ENCODE measurements at regions not wholly inside any gene's neighbourhood (a gene's known extent, or its start where the extent isn't known, plus 50 kb on each side); places are given as distances from the start of the nearest gene placed in this dataset.

DNA sequence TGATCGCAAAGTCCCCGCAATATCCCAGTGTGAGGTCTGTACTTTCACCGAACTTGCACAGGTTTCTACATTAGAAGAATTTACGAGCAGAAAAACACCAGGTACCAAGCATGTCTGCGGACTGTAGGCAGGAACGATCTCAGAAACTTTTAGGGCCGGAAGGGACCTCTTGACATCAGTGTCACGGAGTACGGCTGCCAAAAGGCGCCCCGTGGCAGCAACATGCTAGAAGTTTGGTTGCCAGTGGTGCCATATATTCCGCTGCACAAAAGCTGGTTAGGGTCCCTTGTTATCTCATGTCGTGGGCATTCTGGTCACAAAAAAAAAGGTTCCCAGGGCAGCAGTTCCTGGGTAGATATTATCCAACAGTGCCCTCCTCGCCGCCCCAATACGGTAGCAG lies 61.0 kb upstream of the DCAF8L1 start:
- no peaks in the 10 kb centered on the region; the same call in 1 of the 2 replicates for H3K27me3 ChIP-seq (ENCODE audit: control insufficient read depth, insufficient read depth, low read length)
- H3K9ac ChIP-seq (ENCODE audit: low read length) = no peak overlapping the region
- no peaks in the 10 kb centered on the region for H3K36me3 ChIP-seq (ENCODE audit: control insufficient read depth, insufficient read depth, low read length)
- H3K9me3 ChIP-seq (ENCODE audit: control insufficient read depth, insufficient read depth, low read depth, low read length) = no peaks in the 10 kb centered on the region
- H3K4me3 ChIP-seq (ENCODE audit: low read depth, low read length) = no peak overlapping the region
- no peaks in the 10 kb centered on the region for H3K4me1 ChIP-seq (ENCODE audit: control insufficient read depth, insufficient read depth, low read length)
- H3K27ac ChIP-seq (ENCODE audit: low read depth, low read length) = no peak overlapping the region

DNA sequence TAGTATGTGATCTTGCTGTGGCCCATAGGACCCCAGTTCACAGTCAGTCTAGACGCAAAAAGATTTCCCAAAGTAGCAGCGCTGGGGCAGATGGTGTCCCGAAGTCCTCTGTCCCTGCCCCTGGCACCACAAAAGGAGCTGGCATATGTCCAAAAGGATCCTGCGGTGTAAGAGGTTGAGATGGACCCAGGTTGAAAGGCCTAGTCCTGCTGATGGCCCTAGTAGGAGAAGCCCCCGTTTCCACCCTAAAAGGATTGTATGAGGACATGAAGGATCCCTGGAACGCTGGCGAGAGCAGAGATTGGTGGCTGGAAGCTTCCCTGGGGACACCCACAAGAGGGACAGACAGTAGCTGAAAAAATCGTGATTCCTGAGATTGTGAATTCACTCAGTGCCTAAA lies 58.0 kb upstream of the DCAF8L1 start:
- Histone ChIP-seq H3K4me1 (ENCODE audit: control insufficient read depth, insufficient read depth, low read length) (no peaks in the 10 kb centered on the region), H3K27ac (ENCODE audit: low read depth, low read length) (no peak overlapping the region), H3K36me3 (ENCODE audit: control insufficient read depth, insufficient read depth, low read length) (no peaks in the 10 kb centered on the region), H3K27me3 (ENCODE audit: control insufficient read depth, insufficient read depth, low read length) (peaks cover 2% of the 10 kb centered on the region; the same call in 1 of the 2 replicates), H3K9ac (ENCODE audit: low read length) (no peak overlapping the region), H3K4me3 (ENCODE audit: low read depth, low read length) (no peak overlapping the region), H3K9me3 (ENCODE audit: control insufficient read depth, insufficient read depth, low read depth, low read length) (no peaks in the 10 kb centered on the region)
